Kidney (tissue), 13 donors: ENCODE measurements at regions not wholly inside any gene's neighbourhood (a gene's known extent, or its start where the extent isn't known, plus 50 kb on each side); places are given as distances from the start of the nearest gene placed in this dataset.
"Not testable (repeated sequence)": the region's sequence is repeated elsewhere in the genome, so short reads cannot be mapped to it uniquely, and the experiment has no call there.

ENCODE experiments used
- DNase-seq, 5 donors: peaks; one replicate each; pipeline ENCODE4 v3.0.0-alpha.2; 2013 to 2020
- FAIRE-seq: peaks from 2 replicates; lab custom pipeline; 2012; peaks lifted over from hg19 to GRCh38; lab: Jason Lieb, UNC
- H3K27ac ChIP-seq, 2 donors: one replicate each; pipeline ENCODE4 v1.7.0; 2013; ENCODE audit warnings: low read depth in 2 of 2, low read length in 2 of 2, inconsistent platforms in 1 of 2
- H3K27me3 ChIP-seq: one replicate; pipeline ENCODE4 v1.7.1; 2013; ENCODE audit warnings: low read length, inconsistent platforms; ENCODE audit not compliant: control insufficient read depth, insufficient read depth
- H3K36me3 ChIP-seq, 3 donors: one replicate each; pipeline versions ENCODE4 v1.7.0 to v1.7.1; 2013; ENCODE audit warnings: low read length in 3 of 3, control low read depth in 1 of 3, inconsistent platforms in 1 of 3; ENCODE audit not compliant: insufficient read depth in 3 of 3, control insufficient read depth in 2 of 3
- H3K4me1 ChIP-seq, 3 donors: one replicate each; pipeline versions ENCODE4 v1.7.0 to v1.7.1; 2013; ENCODE audit warnings: low read length in 3 of 3, inconsistent platforms in 1 of 3, low read depth in 1 of 3; ENCODE audit not compliant: control insufficient read depth in 2 of 3, insufficient read depth in 2 of 3
- H3K4me3 ChIP-seq, 3 donors: one replicate each; pipeline versions ENCODE4 v1.7.0 to v1.8.1; 2013; ENCODE audit warnings: low read length in 3 of 3, control low read depth in 1 of 3, inconsistent platforms in 1 of 3
- H3K9ac ChIP-seq, 3 donors: one replicate each; pipeline versions ENCODE4 v1.7.0 to v1.7.1; 2013; ENCODE audit warnings: low read length in 3 of 3, control low read depth in 1 of 3, inconsistent platforms in 1 of 3
- H3K9me3 ChIP-seq, 3 donors: one replicate each; pipeline versions ENCODE4 v1.7.0 to v1.7.1; 2013; ENCODE audit warnings: low read length in 3 of 3, control low read depth in 1 of 3, inconsistent platforms in 1 of 3; ENCODE audit not compliant: control insufficient read depth in 2 of 3, insufficient read depth in 1 of 3
- CTCF ChIP-seq: IDR thresholded peaks from 3 replicates; pipeline ENCODE4 v1.5.1; 2012; ENCODE audit warnings: mild to moderate bottlenecking, moderate library complexity, borderline replicate concordance; ENCODE audit not compliant: insufficient read depth; ENCODE audit errors: extremely low read depth
- intact Hi-C: fragments of 100-400 bp; cut with DNase I; formaldehyde crosslinking; loops from one replicate; pipeline ENCODE4 v1.11.1; 2022
- donor health status: control.
- donor health status: control.
- donor health status: control.
- donor health status: control.
- donor health status: control.
- donor health status: DM: yes; HTN: yes; CAD: no.
- donor health status: Normal renal cell carcinoma (clear cell type).

- H3K27ac ChIP-seq, H3K9ac ChIP-seq, H3K4me3 ChIP-seq, H3K27me3 ChIP-seq, FAIRE-seq, intact Hi-C loops, H3K9me3 ChIP-seq, H3K4me1 ChIP-seq, H3K36me3 ChIP-seq, DNase-seq: not testable (repeated sequence)
Observed at GRCh38 chr22:16387543-16387942, 205.1 kb downstream of the CCT8L2 start.

- no peak for TF ChIP-seq CTCF
- intact Hi-C loops = no loop called here
- H3K9ac ChIP-seq = no peak overlapping the region
- no peaks in the 10 kb centered on the region for H3K27me3 ChIP-seq
- no peak overlapping the region for H3K4me3 ChIP-seq
- FAIRE-seq (no peak), DNase-seq (no peak)
- no peaks in the 10 kb centered on the region for H3K36me3 ChIP-seq
- H3K27ac ChIP-seq = no peak overlapping the region
- H3K9me3 ChIP-seq = no peaks in the 10 kb centered on the region
- H3K4me1 ChIP-seq = no peaks in the 10 kb centered on the region
Observed at GRCh38 chr22:16387088-16387487, 205.5 kb downstream of the CCT8L2 start.

DNA sequence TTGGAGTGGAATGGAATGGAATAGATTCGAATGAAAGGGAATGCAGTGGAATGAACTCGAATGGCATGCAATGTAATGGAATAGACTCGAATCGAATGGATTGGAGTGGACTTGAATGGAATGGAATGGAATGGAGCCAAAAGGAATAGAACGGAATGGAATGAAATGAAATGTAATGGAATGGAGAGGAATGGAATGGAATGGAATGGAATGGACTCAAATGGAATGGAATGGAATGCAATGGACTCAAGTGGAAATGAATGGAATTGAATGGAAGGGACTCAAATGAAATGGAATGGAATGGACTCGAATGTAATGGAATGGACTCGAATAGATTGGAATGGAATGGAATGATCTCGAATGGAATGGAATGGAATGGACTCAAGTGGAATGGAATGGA lies 231.3 kb downstream of the CCT8L2 start:
- intact Hi-C loops, H3K27ac ChIP-seq, H3K9ac ChIP-seq, H3K4me1 ChIP-seq, H3K9me3 ChIP-seq, H3K27me3 ChIP-seq, FAIRE-seq, H3K4me3 ChIP-seq, DNase-seq, H3K36me3 ChIP-seq: not testable (repeated sequence)

DNA sequence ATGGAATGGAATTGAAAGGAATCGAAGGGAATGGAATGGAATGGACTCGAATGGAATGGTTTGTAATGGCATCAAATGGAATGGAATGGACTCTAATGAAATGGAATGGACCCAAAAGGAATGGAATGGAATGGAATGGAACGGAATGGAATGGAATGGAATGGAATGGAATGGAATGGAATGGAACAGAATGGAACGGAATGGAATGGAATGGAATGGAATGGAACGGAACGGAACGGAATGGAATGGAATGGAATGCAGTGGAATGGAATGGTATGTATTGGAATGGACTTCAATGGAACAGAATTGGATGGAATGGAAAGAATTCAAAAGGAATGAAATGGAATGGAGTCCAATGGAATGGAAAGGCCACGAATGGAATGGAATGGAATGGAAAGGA lies 240.0 kb downstream of the CCT8L2 start:
- DNase-seq, intact Hi-C loops, FAIRE-seq: not testable (repeated sequence)

DNA sequence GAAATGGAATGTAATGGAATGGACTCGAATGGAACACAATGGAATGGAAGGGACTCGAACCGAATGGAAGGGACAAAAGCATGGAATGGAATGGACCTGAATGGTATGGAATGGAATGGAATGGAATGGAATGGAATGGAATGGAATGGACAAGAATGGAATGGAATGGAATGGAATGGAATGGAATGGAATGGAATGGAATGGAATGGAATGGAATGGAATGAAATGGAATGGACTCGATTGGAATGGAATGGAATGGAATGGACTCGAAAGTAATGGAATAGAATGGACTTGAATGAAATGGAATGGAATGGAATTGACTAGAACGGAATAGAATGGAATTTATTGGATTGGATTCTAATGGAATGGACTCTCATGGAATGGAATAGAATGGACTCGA lies 245.5 kb downstream of the CCT8L2 start:
- H3K9ac ChIP-seq, FAIRE-seq, H3K4me1 ChIP-seq, H3K27ac ChIP-seq, H3K27me3 ChIP-seq, H3K36me3 ChIP-seq, H3K4me3 ChIP-seq, DNase-seq, H3K9me3 ChIP-seq, intact Hi-C loops: not testable (repeated sequence)

More for the DNA sequence above, 240.0 kb downstream of the CCT8L2 start:
- H3K9me3 ChIP-seq, H3K27ac ChIP-seq, H3K4me1 ChIP-seq, H3K4me3 ChIP-seq, H3K36me3 ChIP-seq, H3K27me3 ChIP-seq, H3K9ac ChIP-seq: not testable (repeated sequence)

DNA sequence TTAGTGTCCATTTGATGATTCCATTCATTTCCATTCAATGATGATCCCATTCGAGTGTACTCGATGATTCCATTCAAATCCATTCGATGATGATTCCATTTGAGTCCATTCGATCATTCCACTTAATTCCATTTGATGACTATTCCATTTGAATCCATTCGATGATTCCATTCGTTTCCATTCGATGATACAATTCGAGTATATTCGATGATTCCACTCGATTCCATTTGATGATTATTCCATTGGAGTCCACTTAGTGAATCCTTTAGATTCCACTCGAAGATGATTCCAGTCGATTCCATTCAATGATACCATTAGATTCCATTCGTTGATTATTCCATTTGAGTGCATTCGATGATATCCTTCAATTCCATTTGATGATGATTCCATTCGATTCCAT lies 277.0 kb downstream of the CCT8L2 start:
- H3K4me1 ChIP-seq, H3K9ac ChIP-seq, H3K36me3 ChIP-seq, FAIRE-seq, H3K9me3 ChIP-seq, H3K27me3 ChIP-seq, H3K4me3 ChIP-seq, DNase-seq, H3K27ac ChIP-seq, intact Hi-C loops: not testable (repeated sequence)
